GM19438 (cell line): ENCODE measurements at regions not wholly inside any gene's neighbourhood (a gene's known extent, or its start where the extent isn't known, plus 50 kb on each side); places are given as distances from the start of the nearest gene placed in this dataset.

Experiments used
- ATAC-seq: cut with Tn5 transposase; IDR thresholded peaks from one replicate; pipeline ENCODE4 v1.9.1; 2021; ENCODE audit warnings: low read depth; ENCODE audit not compliant: unreplicated experiment

GRCh38 chr11:70826541-70827335 lies 425.6 kb downstream of the SHANK2 start:
- ATAC-seq: no peak

GRCh38 chr11:70828593-70829082 lies 423.7 kb downstream of the SHANK2 start:
- no peak for ATAC-seq

- ATAC-seq: no peak
Measured at GRCh38 chr11:70829134-70829885, 423.1 kb downstream of the SHANK2 start.

- no peak for ATAC-seq
Measured at GRCh38 chr11:70829886-70830272, 422.5 kb downstream of the SHANK2 start.

GRCh38 chr11:70833011-70833410 lies 419.4 kb downstream of the SHANK2 start:
- no peak for ATAC-seq

GRCh38 chr11:70833554-70833953 lies 418.8 kb downstream of the SHANK2 start:
- ATAC-seq: no peak

GRCh38 chr11:70834277-70834940 lies 418.0 kb downstream of the SHANK2 start:
- no peak for ATAC-seq

- no peak for ATAC-seq
Measured at GRCh38 chr11:70834984-70835560, 417.3 kb downstream of the SHANK2 start.

GRCh38 chr11:70836071-70836470 lies 416.3 kb downstream of the SHANK2 start:
- ATAC-seq: no peak

- no peak for ATAC-seq
Measured at GRCh38 chr11:70838198-70838597, 414.2 kb downstream of the SHANK2 start.

GRCh38 chr11:70839851-70840250 lies 412.5 kb downstream of the SHANK2 start:
- no peak for ATAC-seq

- ATAC-seq: no peak
Measured at GRCh38 chr11:70841264-70841663, 411.1 kb downstream of the SHANK2 start.

GRCh38 chr11:70842256-70842655 lies 410.1 kb downstream of the SHANK2 start:
- no peak for ATAC-seq

- ATAC-seq: no peak
Measured at GRCh38 chr11:70842701-70843100, 409.7 kb downstream of the SHANK2 start.

- ATAC-seq: no peak
Measured at GRCh38 chr11:70843906-70844305, 408.5 kb downstream of the SHANK2 start.

- ATAC-seq: no peak
Measured at GRCh38 chr11:70844387-70844786, 408.0 kb downstream of the SHANK2 start.

- no peak for ATAC-seq
Measured at GRCh38 chr11:70845591-70846041, 406.8 kb downstream of the SHANK2 start.

GRCh38 chr11:70846781-70847655 lies 405.4 kb downstream of the SHANK2 start:
- no peak for ATAC-seq

GRCh38 chr11:70848243-70848750 lies 404.1 kb downstream of the SHANK2 start:
- ATAC-seq: no peak

GRCh38 chr11:70849031-70849430 lies 403.3 kb downstream of the SHANK2 start:
- no peak for ATAC-seq
